Activated CD4-positive, CD25-positive, alpha-beta regulatory T cell treated with anti-CD3 and anti-CD28 coated beads, Interleukin-2, amount 50 U/mL, for 24 hours (primary cell): ENCODE measurements at regions not wholly inside any gene's neighbourhood (a gene's known extent, or its start where the extent isn't known, plus 50 kb on each side); places are given as distances from the start of the nearest gene placed in this dataset.
"Not testable (repeated sequence)": the region's sequence is repeated elsewhere in the genome, so short reads cannot be mapped to it uniquely, and the experiment has no call there.

ENCODE experiments used
- ATAC-seq, 2 donors: fragments of 150-1000 bp; cut with Tn5 transposase; one replicate each; pipeline ENCODE4 v1.10.0; 2021; ENCODE audit warnings: mild to moderate bottlenecking in 1 of 2, moderate library complexity in 1 of 2

DNA sequence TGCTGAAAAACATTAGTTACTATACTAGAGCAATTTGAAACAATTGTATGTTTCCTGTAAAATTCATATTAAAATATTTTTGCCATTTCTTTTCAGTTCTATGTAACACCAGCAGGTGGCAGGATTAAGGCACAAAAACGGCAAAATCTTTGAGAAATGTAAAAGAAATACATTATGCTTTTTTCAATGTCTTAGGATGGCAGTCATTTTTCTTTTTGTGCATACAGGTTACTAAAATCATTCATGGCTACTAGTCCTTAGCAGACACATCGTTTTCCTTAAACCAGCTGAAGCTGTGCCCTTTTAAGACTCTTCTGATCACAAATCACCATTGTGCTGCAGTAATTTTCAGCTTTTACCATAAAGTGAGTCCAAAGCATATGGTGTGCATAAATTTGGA is 800.7 kb upstream of the SLITRK5 start:
- no peak for ATAC-seq

DNA sequence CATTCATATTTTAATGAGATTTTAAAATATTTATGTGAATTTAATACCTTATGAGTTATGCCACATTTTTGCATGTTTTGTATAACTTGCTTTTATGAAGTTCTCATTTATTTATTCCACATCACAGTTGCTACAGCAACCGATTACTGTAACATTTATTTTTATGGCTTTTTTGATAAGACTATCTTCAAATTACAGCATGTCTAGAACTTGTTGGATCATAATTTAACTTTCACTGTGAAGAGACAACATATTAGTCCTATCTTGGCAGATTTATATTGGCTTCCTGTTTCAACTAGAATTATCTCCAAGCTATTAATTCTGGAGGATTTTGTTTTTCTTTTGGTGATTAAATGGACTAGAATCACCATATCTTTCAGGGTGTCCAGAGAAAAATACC is 793.7 kb upstream of the SLITRK5 start:
- ATAC-seq: no peak

DNA sequence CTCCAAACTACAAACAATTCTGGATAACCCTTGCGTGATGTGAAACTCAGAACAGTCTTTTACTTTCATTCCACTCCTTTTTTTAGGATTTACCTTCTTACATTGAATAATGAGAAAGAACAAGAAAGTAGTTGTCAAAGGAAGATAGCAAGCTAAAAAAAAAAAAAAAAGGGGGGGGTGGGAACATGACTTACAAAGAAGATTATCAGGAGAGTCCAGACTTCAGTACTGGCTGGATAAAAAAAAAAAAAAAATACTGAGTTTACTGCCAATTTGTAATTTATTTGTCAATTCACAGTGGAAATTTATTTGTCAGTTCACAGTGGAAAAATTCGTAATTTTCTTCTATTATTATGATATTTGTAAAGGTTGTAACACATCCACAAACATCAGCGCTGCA is 792.4 kb upstream of the SLITRK5 start:
- no peak for ATAC-seq

DNA sequence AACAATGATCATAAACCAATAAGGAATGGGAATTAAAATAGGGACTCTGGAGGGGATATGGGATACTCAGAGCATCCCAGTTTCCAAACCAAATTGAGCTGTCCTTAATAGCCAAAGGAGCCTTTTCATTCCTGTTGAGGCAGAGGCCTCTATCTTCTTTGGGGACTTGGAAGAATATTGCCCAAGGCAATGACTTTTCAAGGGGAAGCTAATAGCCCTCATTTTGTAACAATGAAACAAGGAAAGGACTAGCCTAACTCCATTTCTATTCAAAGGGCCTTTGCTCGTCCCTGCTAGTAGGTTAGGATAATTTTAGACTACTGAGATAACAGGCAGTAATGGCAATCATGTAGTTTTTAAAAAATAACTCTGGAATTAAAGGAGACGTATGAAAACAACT is 789.8 kb upstream of the SLITRK5 start:
- ATAC-seq: no peak

DNA sequence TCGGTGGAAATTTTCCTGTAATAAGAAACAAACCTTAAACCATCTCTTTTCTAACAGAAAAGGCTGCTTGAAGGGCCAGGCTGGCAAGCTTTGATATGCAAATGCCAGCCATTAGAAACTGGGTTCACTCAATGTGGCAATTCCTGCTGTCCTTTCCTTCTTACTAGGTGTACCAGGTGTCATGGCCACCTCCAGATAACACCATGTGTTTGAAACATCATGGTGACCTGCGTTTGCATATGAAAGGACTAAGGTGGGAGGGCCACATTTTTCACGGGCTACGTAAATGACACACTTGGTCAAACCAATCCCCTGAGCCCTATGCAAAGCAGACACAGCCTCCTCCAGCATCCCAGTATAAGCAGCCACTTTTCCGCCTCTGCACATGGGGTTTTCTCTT is 789.1 kb upstream of the SLITRK5 start:
- ATAC-seq: no peak

DNA sequence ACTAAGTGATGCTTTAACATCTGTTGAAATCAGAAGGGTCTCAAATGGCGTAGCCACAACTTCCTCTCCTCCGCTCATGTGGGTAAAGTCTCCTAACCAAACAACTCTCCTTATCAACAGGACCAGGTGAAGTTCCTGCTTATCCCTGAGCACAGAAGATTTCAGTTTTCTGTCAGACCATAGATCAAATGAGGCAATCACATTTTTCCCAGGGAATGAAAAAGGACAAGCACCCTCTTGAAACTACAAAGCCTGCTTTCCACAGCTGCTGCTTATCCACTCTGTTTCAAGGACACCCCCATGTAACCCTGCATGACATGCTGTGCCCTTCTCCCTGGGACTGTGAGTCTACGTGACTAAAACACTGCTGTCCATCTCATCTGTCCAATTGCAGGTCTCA is 788.3 kb upstream of the SLITRK5 start:
- ATAC-seq: no peak

DNA sequence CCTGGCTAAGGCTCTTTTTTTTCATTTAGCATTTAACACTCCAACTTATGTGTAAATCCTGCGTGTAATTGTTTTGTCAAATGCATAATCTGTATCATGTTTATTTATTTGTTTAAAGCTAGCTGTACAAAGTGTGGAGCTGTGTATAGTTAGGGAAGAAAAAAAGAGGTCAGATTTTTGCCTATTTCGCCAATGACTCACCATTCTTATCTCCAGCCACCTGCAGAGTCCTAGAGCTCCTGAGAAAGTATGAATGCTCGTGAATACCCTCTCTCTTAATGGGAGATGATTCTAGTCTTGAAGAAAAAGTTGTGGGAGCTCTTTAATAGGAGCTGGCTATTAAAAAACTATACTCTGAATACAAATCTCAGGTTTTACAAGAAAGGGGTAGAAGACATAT is 778.8 kb upstream of the SLITRK5 start:
- ATAC-seq: no peak

DNA sequence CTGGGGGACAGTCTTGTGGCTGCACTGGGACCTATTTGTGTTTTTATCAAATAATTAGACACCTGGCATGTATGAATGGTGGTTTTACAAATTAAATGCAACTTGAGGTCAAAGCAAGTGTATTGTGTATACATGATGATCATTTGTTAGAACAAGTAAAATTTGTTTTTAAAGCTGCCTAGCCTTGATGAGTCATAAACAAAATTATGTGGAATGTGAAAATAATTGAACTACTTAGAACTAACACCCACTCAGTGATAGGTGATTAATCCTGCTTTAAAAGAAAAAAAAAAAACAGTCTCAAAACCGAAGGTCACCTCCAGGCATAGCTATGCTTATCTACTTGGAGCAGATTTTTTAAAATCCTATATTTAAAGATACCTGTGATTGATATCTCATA is 770.3 kb upstream of the SLITRK5 start:
- ATAC-seq: no peak

DNA sequence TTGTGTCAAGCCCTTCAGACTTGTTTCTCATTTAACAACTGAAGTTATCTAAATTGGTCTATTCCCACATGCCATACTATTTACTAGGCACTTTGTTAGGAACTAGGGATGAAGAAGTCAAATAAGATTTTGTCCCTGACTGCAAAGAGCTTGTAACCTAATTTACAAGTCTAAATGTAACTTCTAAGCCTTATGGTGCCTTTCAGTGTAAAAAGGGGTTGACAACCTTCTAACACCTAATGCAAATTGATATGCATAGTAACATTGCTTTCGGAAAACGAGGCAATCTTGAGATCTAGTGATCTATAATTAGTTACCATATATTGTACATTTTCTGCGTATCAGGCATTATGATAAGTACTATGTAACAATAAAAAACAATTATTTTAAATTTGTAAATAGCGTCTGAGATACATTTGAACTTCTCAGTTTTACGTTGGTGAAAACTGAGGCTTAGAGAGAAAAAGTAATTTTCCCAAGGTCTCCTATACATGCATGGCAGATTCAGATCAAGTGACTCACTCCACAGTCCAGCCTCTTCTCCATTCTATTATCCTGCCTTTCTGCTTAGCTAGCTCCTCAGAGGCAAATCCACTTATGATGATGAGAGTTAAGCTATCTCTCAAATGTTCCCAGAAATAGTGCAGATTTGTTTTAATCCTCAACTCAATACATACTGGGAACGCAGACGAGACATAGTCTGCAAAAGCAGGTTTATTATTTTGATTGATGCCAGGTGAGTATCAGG is 764.9 kb upstream of the SLITRK5 start:
- ATAC-seq: no peak

DNA sequence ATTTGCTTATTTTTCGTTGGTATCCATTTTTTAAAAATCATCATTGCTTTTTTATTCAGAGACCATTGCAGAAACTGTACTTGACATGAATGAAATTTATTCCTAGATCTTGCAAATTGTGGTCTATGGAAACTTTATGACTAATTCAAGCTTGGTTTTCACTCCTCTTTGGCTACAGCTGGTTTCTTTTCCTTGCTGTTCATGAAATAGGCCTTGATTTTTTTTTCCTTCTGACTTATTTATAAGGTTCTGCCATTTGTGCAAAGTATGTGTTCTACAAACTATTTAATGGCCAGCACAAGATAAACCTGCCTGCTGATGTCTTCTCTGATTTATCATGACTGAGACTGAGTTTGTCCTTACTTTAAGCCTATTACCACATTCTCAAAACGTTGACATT is 764.0 kb upstream of the SLITRK5 start:
- ATAC-seq: no peak

DNA sequence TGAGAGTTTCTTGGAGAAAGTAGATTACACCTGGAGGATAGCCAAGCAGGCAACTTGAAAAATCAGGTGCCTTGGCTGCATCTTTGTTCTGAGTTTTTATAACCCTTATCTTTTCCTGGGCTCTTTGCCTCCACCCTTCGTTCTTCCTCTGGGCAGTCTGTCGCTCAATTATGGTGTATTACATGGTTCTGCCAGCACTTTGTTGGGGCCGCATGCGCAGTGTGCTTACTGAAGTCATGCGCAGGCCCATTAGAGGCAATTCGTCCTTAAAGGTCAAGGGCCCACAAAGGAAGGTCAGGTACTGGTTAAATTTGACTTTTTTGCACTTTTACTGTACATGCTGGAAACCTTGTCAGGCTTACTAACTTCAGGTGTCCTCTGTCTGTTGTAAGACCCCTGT is 761.9 kb upstream of the SLITRK5 start:
- no peak for ATAC-seq

DNA sequence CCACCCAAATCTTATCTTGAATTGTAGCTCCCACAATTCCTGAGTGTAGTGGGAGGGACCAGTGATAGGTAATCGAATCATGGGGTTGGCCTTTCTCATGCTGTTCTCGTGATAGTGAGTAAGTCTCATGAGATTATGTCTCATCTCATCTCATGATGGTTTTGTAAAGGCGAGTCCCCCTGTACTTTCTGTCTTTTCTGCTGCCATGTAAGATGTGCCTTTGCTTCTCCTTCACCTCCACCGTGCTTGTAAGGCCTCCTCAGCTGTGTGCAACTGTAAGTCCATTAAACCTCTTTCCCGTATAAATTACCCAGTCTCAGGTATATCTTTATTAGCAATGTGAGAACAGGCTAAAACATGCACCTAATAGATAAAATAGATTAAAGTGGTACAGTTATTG is 756.4 kb upstream of the SLITRK5 start:
- ATAC-seq: no peak

DNA sequence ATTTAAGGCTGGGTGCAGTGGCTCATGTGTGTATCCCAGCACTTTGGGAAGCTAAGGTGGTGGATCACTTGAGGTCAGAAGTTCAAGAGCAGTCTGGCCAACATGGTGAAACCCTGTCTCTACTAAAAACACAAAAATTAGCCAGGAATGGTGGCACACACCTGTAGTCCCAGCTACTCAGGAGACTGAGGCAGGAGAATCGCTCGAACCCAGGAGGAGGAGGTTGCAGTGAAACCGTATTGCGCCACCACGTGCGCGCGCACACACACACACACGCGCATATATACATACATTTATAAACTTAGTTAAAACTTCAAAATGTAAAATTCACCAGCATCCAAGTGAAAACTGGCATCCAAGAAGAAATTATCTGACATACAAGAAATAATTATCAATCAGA is 753.7 kb upstream of the SLITRK5 start:
- not testable (repeated sequence) for ATAC-seq

DNA sequence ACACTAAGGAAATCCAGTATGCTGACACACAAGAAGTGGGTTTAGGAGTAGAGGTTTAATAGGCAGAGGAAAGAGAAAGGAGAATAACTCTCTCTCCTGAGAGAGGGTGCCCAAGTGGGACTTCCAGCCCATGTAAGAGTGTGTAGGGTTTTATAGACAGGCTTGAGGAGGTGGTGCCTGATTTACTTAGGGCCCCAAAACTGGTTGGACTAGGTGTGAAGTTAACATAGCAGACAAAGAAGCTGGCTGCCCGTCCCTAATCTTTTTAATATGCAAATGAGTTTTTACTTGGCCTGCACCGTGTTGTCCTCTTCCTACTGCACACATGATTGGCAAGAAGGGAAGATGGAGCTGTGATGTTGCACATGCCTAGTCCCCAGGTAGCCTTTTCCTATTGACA is 752.5 kb upstream of the SLITRK5 start:
- no peak for ATAC-seq

DNA sequence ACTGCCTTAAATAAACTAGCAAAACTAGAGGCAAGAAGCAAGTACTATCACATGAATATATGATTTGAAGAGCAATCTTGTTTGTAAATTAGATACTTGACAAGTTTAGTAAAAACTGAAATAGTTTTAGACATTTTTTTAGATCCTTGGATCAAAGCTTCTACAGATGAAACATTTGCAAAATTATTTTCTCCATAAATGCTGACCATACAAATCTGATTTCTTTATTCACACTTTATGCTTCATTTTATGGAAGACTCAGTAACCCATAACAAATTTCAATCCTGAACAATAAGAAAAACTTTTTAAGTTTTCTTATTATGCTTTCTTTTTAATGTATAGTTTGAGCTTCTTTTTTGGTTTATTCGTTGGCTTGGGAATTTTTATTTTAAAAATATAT is 750.2 kb upstream of the SLITRK5 start:
- ATAC-seq: no peak

DNA sequence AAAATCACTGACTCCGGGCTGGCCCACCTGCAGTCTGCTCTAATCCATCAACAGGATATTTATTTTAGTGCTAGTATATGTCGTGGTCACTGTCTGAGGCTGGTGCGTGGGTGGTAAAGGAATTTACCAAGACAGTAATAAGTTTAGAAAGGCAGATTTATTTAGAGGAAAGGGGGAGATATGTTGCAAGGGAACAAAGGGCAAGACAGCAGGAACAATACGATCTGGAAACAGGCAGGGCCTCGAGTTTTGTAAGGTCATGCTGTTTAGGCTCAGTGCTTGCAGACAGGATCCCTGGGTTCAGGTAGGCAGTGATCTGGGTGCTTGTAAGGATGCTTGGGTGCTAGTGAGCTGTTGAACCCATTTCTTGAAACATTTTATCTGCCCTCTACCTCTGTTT is 748.2 kb upstream of the SLITRK5 start:
- no peak for ATAC-seq

DNA sequence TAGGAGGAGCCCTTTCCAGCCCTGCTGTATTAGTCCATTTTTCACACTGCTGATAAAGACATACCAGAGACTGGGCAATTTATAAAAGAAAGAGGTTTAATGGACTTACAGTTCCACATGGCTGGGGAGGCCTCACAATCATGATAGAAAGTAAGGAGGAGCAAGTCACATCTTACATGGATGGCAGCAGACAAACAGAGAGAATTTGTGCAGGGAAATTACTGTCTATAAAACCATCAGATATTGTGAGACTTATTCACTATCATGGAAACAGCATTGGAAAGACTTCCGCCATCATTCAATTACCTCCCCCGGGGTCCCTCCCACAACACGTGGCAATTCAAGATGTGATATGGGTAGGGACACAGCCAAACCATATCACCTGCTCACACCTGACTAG is 744.3 kb upstream of the SLITRK5 start:
- ATAC-seq: not testable (repeated sequence)

DNA sequence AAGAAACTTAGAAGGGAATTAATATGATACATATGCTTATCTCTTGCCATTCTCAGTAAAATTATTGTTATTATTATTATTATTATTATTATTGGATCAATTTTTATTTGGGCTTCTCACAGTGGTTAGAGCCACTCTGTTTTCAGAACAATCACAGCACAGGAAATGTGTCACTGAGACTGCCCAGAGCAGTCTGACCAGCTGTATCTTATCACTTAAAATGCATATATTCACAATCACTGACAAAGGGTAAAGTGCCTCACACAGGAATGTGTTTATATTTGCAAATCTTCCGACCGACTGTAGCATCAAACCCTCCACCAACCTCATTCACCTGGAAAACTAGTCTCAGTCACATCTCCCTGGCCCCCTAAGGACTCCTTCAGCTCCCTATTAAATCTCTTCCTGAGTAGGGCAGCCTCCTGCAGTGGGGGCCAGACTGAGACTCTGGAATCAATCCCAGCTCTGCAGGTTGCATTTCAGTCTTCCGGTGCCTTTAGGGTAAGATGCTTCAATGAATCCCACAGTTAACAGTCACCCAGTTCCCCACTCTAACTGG is 738.3 kb upstream of the SLITRK5 start:
- no peak for ATAC-seq

DNA sequence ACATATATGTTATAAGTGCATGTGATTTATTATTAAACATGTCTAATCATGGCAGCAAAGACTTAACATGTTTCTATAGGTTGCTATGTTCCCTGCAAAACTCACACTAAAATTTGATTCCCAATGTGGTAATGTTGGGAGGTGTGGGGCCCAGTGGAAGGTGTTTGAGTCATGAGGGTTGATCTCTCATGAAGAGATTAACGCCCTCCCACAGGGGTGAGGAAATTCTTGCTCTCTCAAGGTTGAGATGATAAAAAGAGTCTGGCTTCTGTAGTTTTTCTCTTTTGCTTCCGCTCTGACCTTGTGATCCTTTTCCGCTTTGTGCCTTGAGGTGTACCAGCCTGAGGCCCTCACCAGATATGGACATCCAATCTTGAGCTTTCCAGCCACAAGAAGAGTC is 737.5 kb upstream of the SLITRK5 start:
- ATAC-seq: no peak

DNA sequence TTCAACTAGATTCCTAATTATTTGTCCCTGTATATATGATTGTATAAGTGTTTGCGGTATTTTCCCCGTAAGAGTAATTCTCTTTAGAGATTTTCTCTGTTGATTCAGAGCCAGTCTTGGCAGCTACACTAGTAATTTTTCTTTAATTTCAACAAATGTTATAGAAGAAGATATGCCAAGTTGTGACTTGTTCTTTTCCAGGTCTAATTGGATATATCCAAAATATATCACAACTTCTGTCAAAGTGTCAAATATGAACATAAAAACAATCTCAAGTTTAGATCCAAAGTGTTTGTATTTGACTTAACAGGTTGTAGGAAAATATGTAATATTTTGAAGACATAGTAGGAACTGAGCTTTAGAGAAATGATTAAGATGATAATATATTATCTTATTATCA is 733.9 kb upstream of the SLITRK5 start:
- no peak for ATAC-seq

DNA sequence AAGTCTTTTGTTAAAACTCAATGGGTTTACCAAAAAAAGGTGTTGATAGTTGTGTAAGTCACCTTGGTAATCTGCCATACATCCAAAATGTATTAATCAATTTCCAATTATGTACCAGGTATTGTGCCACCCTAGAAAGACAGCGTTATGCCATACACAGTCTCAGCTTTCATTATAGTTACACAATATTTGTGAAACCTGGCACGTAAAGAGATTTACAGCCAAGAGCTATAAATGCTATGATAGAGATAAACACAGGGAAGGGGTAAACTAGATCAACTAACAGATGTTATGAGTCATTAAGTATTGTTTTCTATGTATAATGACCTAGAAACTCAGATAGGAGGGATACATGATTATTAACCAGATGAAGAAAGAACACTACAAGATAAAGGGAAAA is 725.6 kb upstream of the SLITRK5 start:
- no peak for ATAC-seq

DNA sequence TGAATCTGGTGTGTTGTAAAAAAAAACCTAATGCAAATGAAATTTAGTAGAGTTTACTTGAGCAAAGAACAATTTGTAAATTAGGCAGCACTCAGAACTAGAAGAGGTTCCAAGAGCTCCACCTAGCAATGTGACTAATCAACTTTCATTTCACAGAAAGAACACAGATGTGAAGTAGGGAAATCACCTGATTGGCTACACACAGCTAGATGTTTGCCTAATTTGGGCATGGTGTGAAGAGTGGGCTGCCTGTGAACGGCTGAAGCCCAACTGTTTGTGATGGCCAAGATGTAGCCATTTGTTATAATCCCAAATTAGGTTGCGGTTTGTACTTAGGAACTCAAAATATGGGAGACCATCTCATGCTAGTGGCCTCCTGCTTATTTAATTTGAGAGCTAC is 724.4 kb upstream of the SLITRK5 start:
- no peak for ATAC-seq

DNA sequence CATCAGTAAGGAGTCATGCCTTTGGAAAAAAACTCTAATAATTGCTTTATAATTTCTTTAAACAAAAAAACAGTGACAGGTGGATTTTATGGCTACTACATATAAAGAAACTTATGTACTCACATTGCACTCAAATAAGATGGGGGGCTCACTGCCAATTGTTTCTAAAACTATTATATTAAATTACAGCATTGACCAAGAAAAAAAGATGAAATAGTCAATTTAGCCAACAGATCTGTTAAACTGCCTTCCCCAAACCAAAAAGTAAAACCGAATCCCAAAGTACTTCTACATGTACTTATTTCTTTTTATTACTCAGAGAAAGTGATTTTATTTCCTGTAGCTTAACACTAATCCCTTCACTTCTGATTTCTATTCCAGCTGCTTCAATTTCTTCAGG is 716.8 kb upstream of the SLITRK5 start:
- ATAC-seq: no peak

DNA sequence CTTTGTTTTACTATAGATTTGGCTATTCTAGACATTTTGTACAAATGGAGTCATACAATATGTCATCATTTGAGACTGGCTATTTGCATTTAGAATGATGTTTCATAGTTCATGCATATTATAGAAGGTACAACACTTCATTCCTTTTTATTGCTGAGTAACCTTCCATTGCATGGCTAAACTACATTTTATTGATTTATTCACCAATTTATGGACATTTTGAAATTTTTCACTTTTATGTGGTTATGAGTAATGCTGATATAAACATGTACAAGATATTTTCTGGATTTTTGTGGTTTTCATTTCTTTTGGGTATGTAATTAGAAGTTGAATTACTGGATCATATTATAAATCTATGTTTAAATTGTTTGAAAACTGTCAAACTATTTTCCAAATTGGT is 710.3 kb upstream of the SLITRK5 start:
- ATAC-seq: no peak
